Vagina (tissue), 2 donors: ENCODE measurements at regions not wholly inside any gene's neighbourhood (a gene's known extent, or its start where the extent isn't known, plus 50 kb on each side); places are given as distances from the start of the nearest gene placed in this dataset.

ENCODE experiments used
- POLR2A ChIP-seq, 2 donors: fragments of 450-650 bp; IDR thresholded peaks; one replicate each; pipeline ENCODE4 v1.6.1; 2017; ENCODE audit warnings: antibody characterized with exemption in 2 of 2, mild to moderate bottlenecking in 2 of 2, moderate library complexity in 2 of 2
- POLR2AphosphoS5 ChIP-seq, 2 donors: sonication (generic); formaldehyde crosslinking; IDR thresholded peaks; one replicate each; pipeline ENCODE4 v1.9.0; 2017; ENCODE audit warnings: antibody characterized with exemption in 2 of 2, mild to moderate bottlenecking in 2 of 2, low read depth in 1 of 2; ENCODE audit not compliant: insufficient read depth in 1 of 2
- TF ChIP-seq, protein P1 (sequence below), 3 experiments: fragments of 450-650 bp in 2 of 3; fragments of 200-600 bp in 1 of 3; sonication (generic) in 1 of 3; IDR thresholded peaks; one replicate each; pipeline ENCODE4 v1.5.1; 2017 to 2019; ENCODE audit warnings: antibody characterized with exemption in 3 of 3, mild to moderate bottlenecking in 2 of 3, moderate library complexity in 2 of 3

DNA sequence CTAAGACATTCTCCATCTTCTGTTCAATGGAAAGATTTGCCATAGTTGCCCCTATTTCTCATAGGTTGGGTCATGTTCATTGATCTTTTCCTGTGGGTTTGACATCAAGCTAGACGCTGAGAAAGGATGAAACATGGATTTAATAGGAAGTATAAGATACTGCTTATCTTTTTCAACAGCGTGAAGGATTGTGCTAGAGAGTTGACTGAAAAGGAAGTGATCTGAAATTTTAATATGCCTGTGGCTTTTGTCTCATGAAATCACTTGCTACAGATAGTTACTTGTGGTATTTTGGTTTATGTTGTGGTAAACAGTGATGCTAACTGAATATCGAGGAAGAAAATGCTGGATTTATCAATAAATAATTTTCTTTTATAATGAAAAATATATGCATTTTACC is 442.9 kb downstream of the EDEM1 start:
- TF ChIP-seq, protein P1, sequence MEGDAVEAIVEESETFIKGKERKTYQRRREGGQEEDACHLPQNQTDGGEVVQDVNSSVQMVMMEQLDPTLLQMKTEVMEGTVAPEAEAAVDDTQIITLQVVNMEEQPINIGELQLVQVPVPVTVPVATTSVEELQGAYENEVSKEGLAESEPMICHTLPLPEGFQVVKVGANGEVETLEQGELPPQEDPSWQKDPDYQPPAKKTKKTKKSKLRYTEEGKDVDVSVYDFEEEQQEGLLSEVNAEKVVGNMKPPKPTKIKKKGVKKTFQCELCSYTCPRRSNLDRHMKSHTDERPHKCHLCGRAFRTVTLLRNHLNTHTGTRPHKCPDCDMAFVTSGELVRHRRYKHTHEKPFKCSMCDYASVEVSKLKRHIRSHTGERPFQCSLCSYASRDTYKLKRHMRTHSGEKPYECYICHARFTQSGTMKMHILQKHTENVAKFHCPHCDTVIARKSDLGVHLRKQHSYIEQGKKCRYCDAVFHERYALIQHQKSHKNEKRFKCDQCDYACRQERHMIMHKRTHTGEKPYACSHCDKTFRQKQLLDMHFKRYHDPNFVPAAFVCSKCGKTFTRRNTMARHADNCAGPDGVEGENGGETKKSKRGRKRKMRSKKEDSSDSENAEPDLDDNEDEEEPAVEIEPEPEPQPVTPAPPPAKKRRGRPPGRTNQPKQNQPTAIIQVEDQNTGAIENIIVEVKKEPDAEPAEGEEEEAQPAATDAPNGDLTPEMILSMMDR (IDR thresholded peaks at IDR 0.05) = no peak
- TF ChIP-seq POLR2A (IDR thresholded peaks at IDR 0.05) (no peak), POLR2AphosphoS5 (IDR thresholded peaks at IDR 0.05; ENCODE audit: insufficient read depth in 1 of 2, low read depth in 1 of 2) (no peak)
